ENCODE measurements at regions not wholly inside any gene's neighbourhood (a gene's known extent, or its start where the extent isn't known, plus 50 kb on each side); places are given as distances from the start of the nearest gene placed in this dataset.

GRCh38 chrX:39759526-39760224, 338.1 kb downstream of the BCOR start (continued):
- TF ChIP-seq ZNF707 (tag by site-specific recombination; IDR thresholded peaks at IDR 0.05) (no peak), ZBTB8A (tag by site-specific recombination; IDR thresholded peaks at IDR 0.05) (0 out of 2 replicates have a peak, but pooled peaks have one; percentile 11), ZNF843 (tag by site-specific recombination; IDR thresholded peaks at IDR 0.05) (no peak), ZNF560 (tag by site-specific recombination; IDR thresholded peaks at IDR 0.05; ENCODE audit: borderline replicate concordance) (no peak), ZNF221 (tag by site-specific recombination; IDR thresholded peaks at IDR 0.05; ENCODE audit: borderline replicate concordance) (no peak), EGR2 (tag by site-specific recombination; IDR thresholded peaks at IDR 0.05; ENCODE audit: low read depth) (peak; percentile 56), SALL2 (tag by site-specific recombination; IDR thresholded peaks at IDR 0.05; ENCODE audit: borderline replicate concordance) (no peak), ZNF37A (tag by site-specific recombination; IDR thresholded peaks at IDR 0.05) (no peak), OSR2 (tag by site-specific recombination; IDR thresholded peaks at IDR 0.05) (no peak), ZIC2 (tag by site-specific recombination; IDR thresholded peaks at IDR 0.05) (peak; percentile 74), ZNF398 (tag by site-specific recombination; IDR thresholded peaks at IDR 0.05) (peak; percentile 15; the same call in 1 of the 2 replicates), ZNF341 (tag by site-specific recombination; IDR thresholded peaks at IDR 0.05; ENCODE audit: low read depth) (peak; percentile 84)

DNA sequence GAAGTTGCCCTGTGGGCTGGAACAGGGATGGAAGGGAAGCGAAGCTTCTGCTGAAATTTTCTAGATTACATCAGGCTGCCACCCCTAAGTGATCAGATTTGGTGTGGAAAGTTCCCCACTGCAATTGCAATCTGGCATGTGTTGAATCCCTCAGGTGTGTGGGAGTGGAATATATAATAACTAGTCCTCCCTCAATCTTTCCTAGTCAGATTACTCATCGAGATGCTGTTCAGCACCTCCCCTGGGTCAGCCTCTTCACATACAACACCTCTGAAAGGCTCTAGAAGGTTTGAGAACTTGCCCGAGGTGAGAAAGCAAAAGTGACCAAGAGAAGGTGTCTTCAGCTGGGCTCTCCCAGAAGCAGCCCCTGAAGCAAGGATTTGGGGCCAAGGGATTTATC, 336.8 kb downstream of the BCOR start:
- Histone ChIP-seq H3K36me3 (ENCODE audit: control insufficient read depth in 2 of 2, insufficient read depth in 1 of 2, low read length in 2 of 2) (no peaks in the 10 kb centered on the region), H3K9me3 (ENCODE audit: control insufficient read depth, insufficient read depth, low read depth, low read length) (no peaks in the 10 kb centered on the region), H3K4me1 (ENCODE audit: control insufficient read depth, insufficient read depth, low read length) (peaks cover 4% of the 10 kb centered on the region), H3K4me3 (ENCODE audit: low read depth, low read length) (no peak overlapping the region), H3K27ac (ENCODE audit: extremely low read depth, low read depth, low read length) (no peak overlapping the region)
- TF ChIP-seq GLIS2 (tag by site-specific recombination; IDR thresholded peaks at IDR 0.05), result no peak
- POLR2A ChIA-PET, result no interaction called here
- CTCF ChIA-PET, result no interaction called here

DNA sequence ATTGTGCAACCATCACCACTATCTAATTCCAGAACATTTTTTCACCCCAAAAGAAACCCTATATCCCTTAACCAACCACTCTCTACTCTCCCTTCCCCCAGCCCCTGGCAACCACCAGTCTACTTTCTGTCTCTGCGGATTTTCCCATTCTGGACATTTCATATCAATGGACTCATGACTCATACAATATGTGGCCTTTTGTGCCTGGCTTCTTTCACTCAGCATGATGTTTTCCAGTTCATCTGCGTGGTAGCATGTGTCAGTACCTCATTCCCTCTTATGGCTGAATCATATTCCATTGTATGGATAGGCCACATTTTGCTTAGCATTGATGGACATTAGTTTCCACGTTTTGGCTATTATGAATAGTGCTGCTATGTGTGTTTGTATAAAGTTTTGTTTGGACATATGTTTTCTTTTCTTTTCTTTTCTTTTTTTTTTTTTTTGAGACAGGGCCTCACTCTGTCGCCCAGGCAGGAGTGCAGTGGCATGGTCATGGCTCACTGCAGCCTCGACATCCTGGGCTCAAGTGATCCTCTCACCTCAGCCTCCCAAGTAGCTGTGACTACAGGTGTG, 335.4 kb downstream of the BCOR start:
- POLR2A ChIA-PET, result no interaction called here
- CTCF ChIA-PET, result no interaction called here
- no peaks in the 10 kb centered on the region for H3K36me3 ChIP-seq (ENCODE audit: control insufficient read depth in 2 of 2, insufficient read depth in 1 of 2, low read length in 2 of 2)
- no peak overlapping the region for H3K27ac ChIP-seq (ENCODE audit: extremely low read depth, low read depth, low read length)
- TF ChIP-seq HOXC10 (CRISPR knock-in tag; IDR thresholded peaks at IDR 0.05) (no peak), ZNF2 (tag by site-specific recombination; IDR thresholded peaks at IDR 0.05) (no peak), ZFHX2 (tag by site-specific recombination; conservative IDR thresholded peaks at IDR 0.05) (no peak), ZNF146 (tag by site-specific recombination; IDR thresholded peaks at IDR 0.05) (no peak), ZBTB48 (tag by site-specific recombination; IDR thresholded peaks at IDR 0.05) (no peak), OSR2 (tag by site-specific recombination; IDR thresholded peaks at IDR 0.05) (no peak), ZNF610 (tag by site-specific recombination; IDR thresholded peaks at IDR 0.05; ENCODE audit: borderline replicate concordance) (no peak), ZNF600 (tag by site-specific recombination; IDR thresholded peaks at IDR 0.05) (0 out of 2 replicates have a peak, but pooled peaks have one; percentile 10), SETDB1 (IDR thresholded peaks at IDR 0.05; ENCODE audit: insufficient read length, low read length) (peak; percentile 59), ZNF24 (tag by site-specific recombination; IDR thresholded peaks at IDR 0.05) (no peak)
- H3K9me3 ChIP-seq (ENCODE audit: control insufficient read depth, insufficient read depth, low read depth, low read length), result no peaks in the 10 kb centered on the region
- H3K4me3 ChIP-seq (ENCODE audit: low read depth, low read length), result no peak overlapping the region
- no peaks in the 10 kb centered on the region; the same call in 1 of the 2 replicates for H3K4me1 ChIP-seq (ENCODE audit: control insufficient read depth, insufficient read depth, low read length)

Measured in HEK293 (cell line).